ENCODE measurements at regions not wholly inside any gene's neighbourhood (a gene's known extent, or its start where the extent isn't known, plus 50 kb on each side); places are given as distances from the start of the nearest gene placed in this dataset.

GRCh38 chr18:10242936-10243680 lies 211.3 kb upstream of the APCDD1 start:
- TF ChIP-seq CTCF (IDR thresholded peaks at IDR 0.05) (no peak), EP300 (IDR thresholded peaks at IDR 0.05; ENCODE audit: low read depth) (no peak)
